Stimulated activated CD8-positive, alpha-beta memory T cell treated with anti-CD3 and anti-CD28 coated beads, Interleukin-12 subunit alpha, Interleukin-12 subunit beta, amount 100 ng/mL, for 24 hours (primary cell): ENCODE measurements at regions not wholly inside any gene's neighbourhood (a gene's known extent, or its start where the extent isn't known, plus 50 kb on each side); places are given as distances from the start of the nearest gene placed in this dataset.

Experiments used
- DNase-seq: peaks from one replicate; pipeline ENCODE4 v3.0.0-alpha.2; 2020; ENCODE audit errors: extremely low read depth

- no peak for DNase-seq
Observed at GRCh38 chrX:38856670-38857265, 55.5 kb downstream of the MID1IP1 start.

DNA sequence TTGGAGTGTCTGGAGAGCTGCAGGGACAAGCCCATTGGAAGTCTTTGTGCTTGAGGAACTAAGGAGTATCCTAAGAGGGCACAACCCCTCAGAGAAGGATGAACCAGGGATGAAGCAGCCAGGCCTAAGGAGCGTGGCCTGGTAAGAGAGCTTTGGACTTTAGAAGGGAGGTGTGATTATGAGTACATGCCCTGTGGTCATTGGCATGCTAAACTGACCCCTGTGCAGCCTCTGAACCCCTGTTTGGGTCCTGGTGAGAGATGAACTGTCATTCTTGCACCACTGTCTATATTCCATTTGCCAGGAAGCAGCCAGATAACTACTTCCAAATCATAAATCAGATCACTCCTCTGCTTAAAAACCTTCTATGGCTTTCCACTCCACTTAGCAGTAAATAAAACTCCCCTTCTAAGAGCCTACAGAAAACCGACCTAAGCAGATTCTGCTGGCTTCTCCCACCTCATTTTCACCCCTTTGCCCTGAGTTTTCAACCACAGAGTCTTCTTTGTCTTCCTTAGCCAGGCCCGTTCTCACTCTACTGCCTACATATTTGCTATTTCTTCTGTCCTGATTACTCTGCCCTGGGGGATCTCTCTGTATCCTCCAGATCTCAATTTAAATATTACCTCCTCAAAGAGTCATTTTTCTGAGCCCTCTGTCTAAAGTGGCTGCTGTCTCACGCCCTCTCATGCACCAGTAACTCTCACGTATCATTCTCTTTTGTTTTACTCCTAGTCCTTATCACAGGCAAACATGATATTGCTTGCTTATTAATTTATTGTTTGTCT lies 56.7 kb downstream of the MID1IP1 start:
- DNase-seq = no peak

GRCh38 chrX:38859602-38860001 lies 58.3 kb downstream of the MID1IP1 start:
- no peak for DNase-seq

- no peak for DNase-seq
Observed at GRCh38 chrX:38860106-38861013, 59.1 kb downstream of the MID1IP1 start.

DNA sequence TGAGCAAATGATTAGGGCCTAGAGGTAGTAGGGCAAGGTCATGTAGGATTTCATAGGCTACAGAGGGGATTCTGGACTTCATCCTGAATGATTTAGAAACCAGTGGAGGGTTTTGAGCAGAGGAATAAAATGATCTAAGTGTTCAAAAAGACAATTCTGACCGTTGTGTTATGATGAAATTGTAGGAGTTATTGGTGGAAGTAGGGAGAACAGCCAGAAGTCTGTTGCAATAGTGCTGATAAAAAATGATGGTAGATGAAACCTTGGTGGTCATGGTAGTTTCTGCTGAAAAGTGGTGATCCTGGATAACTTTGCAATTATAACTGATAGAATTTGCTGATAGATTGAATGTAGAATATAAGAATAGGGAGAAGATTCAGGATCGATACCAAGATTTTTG lies 60.2 kb downstream of the MID1IP1 start:
- DNase-seq = no peak

GRCh38 chrX:38862100-38862499 lies 60.8 kb downstream of the MID1IP1 start:
- DNase-seq = no peak

DNA sequence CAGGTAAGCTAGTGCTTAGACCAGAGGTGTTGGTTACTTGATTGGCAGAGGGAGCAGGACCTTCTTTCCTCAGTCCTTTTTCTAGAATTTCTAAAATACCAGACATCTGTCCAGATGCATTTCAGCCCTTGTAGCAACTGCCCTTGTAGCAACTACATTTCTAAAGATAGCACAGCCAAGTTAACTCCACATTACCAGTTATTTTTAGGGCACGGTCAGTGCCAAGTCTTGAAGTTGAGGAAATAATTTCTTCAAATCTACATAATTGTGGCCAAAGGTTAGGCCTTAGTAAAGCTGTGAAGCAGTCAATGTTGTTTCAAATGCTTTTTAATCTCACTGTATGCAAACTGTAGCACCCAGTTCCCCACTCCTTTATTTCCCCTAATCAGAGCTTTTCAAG lies 62.9 kb downstream of the MID1IP1 start:
- DNase-seq = no peak

DNA sequence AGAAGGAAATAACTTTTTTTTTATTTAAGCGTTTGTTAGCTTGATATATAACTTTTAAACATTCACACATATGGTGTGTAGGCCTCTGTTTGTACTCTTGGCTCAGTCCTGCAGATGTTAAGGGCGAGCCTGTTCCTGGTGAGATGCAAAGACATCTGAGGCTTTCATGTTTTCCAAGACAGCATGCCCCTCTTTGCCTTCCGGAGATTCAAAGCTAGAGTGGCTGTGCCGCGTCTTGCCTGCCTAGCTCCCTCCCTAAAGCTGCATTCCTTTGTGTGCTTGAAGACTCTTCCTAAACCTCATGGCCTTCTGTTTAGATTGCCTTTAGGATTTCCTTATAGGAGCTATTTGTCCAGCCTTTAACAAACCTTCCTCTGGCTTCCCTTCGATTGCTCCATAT lies 67.1 kb downstream of the MID1IP1 start:
- no peak for DNase-seq

DNA sequence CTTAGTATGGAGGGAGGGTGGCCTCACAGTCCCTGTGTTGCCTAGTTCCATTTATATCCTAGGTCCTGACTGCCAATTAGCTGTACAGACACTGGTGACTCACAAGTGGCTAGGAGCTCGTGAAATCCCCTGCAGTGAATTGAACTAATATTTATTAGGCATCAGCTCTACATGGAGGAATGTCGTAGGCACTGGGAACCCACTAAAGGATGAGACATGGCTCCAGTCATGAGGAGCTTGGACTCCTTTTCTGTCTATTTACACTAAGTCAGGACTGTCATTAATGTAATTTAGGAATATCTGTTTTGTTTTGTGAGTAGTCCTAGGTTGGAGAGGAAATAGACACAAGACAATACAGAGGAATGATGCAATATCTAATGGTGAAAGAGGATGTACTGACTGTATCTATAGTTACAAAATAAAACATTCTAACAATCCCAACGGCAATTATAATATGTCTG lies 67.7 kb downstream of the MID1IP1 start:
- DNase-seq = no peak

GRCh38 chrX:38870361-38870895 lies 69.2 kb downstream of the MID1IP1 start:
- no peak for DNase-seq

DNA sequence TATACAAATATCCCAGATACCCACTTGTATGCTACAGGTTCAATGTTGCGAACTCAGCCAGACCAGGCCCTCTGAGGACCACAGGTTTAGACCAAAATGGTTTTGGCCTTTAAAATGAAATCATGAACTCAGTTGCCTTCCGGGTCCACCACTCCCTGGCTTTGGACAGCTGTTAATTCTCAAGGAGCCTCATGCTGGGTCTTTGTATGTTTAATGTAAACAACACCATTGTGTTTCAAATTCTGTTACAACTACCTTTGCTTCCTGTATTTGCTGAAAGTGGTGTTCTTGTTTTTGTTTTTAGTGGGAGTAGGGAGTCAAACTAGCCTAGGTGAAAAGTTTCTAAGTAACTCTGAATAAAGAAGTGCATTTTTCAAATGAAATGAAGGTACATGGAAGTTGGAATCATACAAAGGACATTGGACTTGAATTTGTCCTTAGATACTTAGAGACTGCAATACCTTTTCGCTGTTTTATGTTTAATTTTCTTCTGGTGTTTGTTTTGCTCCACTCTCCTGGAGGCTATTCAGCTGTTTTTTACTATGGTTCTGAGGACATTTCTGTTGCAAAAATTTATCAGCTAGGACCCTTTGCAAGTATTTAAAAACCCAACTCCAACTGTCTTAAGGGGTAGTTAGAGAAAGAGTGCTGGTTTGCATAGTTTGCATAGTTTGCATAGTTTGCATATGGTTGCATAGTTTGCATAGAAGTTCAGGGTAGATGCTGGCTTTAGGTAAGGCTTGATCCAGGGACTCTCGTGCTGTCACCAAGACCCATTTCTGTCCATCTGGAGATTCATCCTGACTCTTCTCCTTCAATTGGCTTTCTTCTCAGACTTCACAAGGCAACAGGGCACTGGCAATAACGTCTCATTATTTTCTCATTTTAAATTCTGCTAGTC lies 70.1 kb downstream of the MID1IP1 start:
- no peak for DNase-seq

DNA sequence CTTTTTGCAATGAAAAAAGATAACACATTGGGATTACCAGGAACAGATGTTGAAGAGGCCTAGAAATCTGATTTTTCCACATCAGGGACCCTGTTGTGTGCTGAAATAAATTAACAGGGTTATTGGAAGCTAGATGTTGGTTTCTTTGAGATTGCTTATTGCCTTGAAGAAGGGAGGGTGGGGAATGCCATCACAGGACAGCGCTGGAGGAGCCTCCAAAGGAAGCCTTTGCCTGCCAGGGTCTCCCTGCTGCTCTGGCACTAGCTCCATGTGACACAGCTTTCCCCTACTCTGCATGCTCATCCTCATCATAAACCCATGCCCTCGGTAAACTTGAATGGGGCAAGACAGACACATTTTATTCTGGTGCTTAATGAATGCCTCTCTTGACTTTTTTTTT lies 76.1 kb downstream of the MID1IP1 start:
- DNase-seq = no peak

GRCh38 chrX:38878641-38879340 lies 77.5 kb downstream of the MID1IP1 start:
- DNase-seq = no peak

DNA sequence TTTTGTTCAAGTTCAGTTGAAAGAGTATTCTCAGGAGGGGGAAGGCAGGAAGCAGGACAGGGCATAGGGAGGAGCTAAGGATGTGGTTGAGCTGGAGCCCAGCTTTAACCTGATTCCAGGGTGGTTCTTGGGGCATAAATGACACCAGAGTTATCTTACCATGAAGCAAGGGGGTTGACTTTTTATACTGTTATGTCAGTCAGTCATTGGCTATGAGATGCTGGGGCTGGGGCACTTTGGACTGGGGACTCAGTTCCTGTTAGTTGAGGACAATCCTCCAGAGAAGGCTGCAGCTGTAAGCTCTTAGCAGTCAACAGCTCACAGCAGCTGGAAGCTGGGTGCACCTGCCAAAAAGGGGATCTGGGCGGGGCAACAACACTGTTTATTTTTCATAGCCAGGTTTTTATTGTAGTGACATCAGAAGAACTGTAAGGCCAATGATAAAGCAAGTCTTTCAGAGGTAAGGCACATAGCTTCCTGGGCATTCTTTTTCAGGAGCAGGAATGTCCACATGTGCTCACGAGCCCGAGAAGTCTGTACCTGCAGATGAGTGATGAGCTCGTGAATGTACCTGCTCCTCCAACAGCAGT lies 78.5 kb downstream of the MID1IP1 start:
- DNase-seq = no peak

- DNase-seq = no peak
Observed at GRCh38 chrX:38880296-38880854, 79.1 kb downstream of the MID1IP1 start.

DNA sequence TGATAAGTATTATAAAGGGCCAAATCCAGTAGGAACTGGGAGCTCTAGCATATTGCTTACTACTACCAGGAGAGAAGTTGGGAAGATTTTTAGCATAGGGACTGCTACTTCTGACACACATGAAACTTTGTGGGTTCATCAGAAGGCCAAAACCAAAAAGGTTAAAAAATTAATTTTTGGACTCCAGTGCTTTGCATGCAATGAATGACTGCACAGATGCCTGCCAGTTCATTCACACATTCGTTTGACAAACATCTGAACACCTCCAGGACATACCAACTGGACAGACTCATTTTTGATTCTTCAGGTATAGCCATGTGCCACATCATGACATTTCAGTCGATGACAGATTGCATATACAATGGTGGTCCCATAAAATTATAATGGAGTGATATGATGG lies 79.8 kb downstream of the MID1IP1 start:
- no peak for DNase-seq

GRCh38 chrX:38881727-38882126 lies 80.5 kb downstream of the MID1IP1 start:
- DNase-seq = no peak

DNA sequence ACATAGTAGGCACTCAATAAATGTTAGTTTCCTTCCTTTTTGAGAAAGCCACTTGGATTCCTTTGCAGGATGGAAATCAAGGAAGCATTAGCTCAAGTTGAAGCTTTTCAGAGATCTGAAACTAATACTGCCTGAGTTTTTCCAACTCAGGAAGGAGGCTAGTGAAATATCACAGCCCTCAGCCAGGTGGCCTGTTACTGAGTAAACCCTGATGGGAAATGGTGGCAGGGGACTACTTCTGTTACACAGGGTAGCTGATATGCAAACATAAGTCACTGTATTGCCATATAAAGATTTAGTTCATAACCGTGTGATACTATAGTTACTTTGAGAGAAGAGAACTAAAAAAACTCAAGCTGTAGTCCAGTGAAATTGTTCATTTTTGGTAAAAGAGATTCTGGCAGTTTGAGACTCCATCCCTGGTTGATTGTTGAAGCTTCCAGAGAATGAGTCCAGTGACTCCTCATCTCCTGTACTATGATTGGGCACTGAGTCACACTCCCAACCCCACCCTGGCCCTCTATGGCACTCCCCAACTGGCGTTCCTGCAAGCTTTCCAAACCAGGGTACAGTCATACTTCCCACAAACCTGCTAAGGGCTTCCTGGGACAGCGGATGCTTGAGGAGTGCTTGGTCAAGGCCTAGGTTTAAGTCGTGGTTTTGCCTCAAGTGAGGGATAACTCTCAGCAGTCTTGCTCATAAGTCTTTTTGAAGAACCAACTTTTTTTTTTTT lies 81.8 kb downstream of the MID1IP1 start:
- DNase-seq = no peak

DNA sequence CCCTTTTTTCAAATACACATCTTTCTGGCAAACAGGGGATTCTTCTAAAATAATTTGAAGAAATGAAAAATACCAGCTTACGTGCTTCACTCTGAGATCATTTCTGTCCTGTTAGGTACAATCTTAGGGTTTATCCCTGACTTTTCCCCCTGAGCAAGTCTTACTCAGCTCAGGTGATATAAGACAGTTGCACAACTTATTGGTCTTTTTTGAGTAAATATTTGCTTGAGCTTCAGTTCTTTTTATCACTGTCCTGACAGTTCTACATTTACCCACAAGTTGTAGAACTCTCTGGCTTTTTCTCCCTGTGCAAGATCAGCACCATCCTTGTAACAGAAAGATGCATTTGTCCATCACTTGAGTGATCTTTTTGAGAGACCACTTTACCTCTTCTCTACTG lies 84.9 kb downstream of the MID1IP1 start:
- DNase-seq = no peak
